Mesendoderm (in vitro differentiated cells): ENCODE measurements at regions not wholly inside any gene's neighbourhood (a gene's known extent, or its start where the extent isn't known, plus 50 kb on each side); places are given as distances from the start of the nearest gene placed in this dataset.

Experiments used
- DNase-seq: peaks from one replicate; pipeline ENCODE4 v3.0.0; 2013
- H2AK5ac ChIP-seq: 2 replicates; pipeline ENCODE4 v1.6.1; 2013; ENCODE audit warnings: low read length, inconsistent platforms
- H2BK120ac ChIP-seq: 2 replicates; pipeline ENCODE4 v1.6.1; 2013; ENCODE audit warnings: low read depth, mild to moderate bottlenecking, low read length, moderate library complexity, mixed read lengths
- H2BK15ac ChIP-seq: replicated peaks from 2 replicates; pipeline ENCODE4 v1.6.1; 2013; ENCODE audit warnings: low read depth, mild to moderate bottlenecking, moderate library complexity
- H2BK5ac ChIP-seq: 2 replicates; pipeline ENCODE4 v1.6.1; 2013; ENCODE audit warnings: low read length, inconsistent platforms
- H3K18ac ChIP-seq: 2 replicates; pipeline ENCODE4 v1.6.1; 2013; ENCODE audit warnings: mild to moderate bottlenecking, low read length, mixed read lengths
- H3K23ac ChIP-seq: one replicate; pipeline ENCODE4 v1.6.1; 2013; ENCODE audit warnings: low read length
- H3K27ac ChIP-seq: 2 replicates; pipeline ENCODE4 v1.5.1; 2013; ENCODE audit warnings: low read depth, mild to moderate bottlenecking, inconsistent platforms, low read length, moderate library complexity
- H3K27me3 ChIP-seq: 2 replicates; pipeline ENCODE4 v1.6.1; 2013; ENCODE audit warnings: low read length, control low read depth, mild to moderate bottlenecking, inconsistent platforms; ENCODE audit not compliant: insufficient read depth, poor library complexity
- H3K36me3 ChIP-seq: 2 replicates; pipeline ENCODE4 v1.6.1; 2013; ENCODE audit warnings: low read length, inconsistent platforms; ENCODE audit not compliant: control insufficient read depth, insufficient read depth
- H3K4ac ChIP-seq: one replicate; pipeline ENCODE4 v1.6.1; 2013; ENCODE audit warnings: low read depth, mild to moderate bottlenecking, low read length, moderate library complexity
- H3K4me1 ChIP-seq: 2 replicates; pipeline ENCODE4 v1.6.1; 2013; ENCODE audit warnings: low read depth, low read length, inconsistent platforms; ENCODE audit not compliant: control insufficient read depth
- H3K4me2 ChIP-seq: 2 replicates; pipeline ENCODE4 v1.6.1; 2013; ENCODE audit warnings: low read length
- H3K4me3 ChIP-seq: 2 replicates; pipeline ENCODE4 v1.5.1; 2013; ENCODE audit warnings: mild to moderate bottlenecking, low read length
- H3K56ac ChIP-seq: one replicate; pipeline ENCODE4 v1.6.1; 2013; ENCODE audit warnings: low read length
- H3K79me1 ChIP-seq: 2 replicates; pipeline ENCODE4 v1.6.1; 2013; ENCODE audit warnings: low read length, inconsistent platforms
- H3K79me2 ChIP-seq: 2 replicates; pipeline ENCODE4 v1.6.1; 2013; ENCODE audit warnings: mild to moderate bottlenecking, low read length; ENCODE audit not compliant: control insufficient read depth, insufficient read depth
- H3K9ac ChIP-seq: 2 replicates; pipeline ENCODE4 v1.6.1; 2013; ENCODE audit warnings: low read length, inconsistent platforms
- H4K5ac ChIP-seq: one replicate; pipeline ENCODE4 v1.6.1; 2013; ENCODE audit warnings: low read length
- H4K8ac ChIP-seq: one replicate; pipeline ENCODE4 v1.6.1; 2013; ENCODE audit warnings: low read depth, mild to moderate bottlenecking, control low read depth, low read length, moderate library complexity
- WGBS: extraction: QIAGEN DNeasy Blood & Tissue Kit; methylation state at CpG from one replicate; pipeline ENCODE4 v1.1.7; 2013; ENCODE audit warnings: low lambda C conversion rate, missing lambda C conversion rate; ENCODE audit not compliant: insufficient coverage; ENCODE audit errors: extremely low coverage; 5-methylcytosine and 5-hydroxymethylcytosine counted together

DNA sequence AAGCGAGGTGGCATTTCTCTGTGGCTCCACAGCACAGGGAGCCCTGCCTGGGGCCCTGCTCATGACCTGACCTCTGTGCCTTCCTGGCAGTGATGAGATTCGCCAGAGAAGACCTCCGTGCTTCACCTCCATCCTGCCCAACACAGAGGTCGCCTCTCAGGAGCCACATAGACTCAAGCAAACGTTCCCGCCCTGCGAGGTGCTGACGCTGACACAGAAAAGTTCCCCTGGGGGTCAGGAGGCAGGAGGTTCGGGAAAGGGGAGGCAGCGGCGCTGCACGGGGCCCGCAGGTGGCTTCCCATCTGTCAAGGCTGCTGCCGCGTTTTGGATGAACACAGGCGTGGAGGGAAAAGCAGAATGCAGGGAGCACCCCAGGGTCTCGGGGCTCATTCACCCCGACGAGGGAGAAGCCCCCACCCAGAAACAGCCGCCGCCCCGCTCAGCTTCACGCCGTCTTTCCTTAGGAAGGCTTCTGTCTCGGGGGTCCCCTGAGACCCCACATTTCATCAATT, 579.6 kb upstream of the SALL3 start:
- no peak overlapping the region for H3K9ac ChIP-seq
- DNase-seq, result no peak
- H2BK5ac ChIP-seq, result no peak overlapping the region
- H3K4me2 ChIP-seq, result no peak overlapping the region
- no peak overlapping the region for H3K23ac ChIP-seq
- H3K27ac ChIP-seq, result no peak overlapping the region
- H4K5ac ChIP-seq, result no peak overlapping the region
- H3K56ac ChIP-seq, result no peak overlapping the region
- no peaks in the 10 kb centered on the region for H3K4me1 ChIP-seq
- H2BK120ac ChIP-seq, result no peak overlapping the region
- H3K36me3 ChIP-seq, result no peaks in the 10 kb centered on the region
- H3K4ac ChIP-seq, result no peak overlapping the region
- no peaks in the 10 kb centered on the region for H3K79me2 ChIP-seq
- no peak overlapping the region for H3K4me3 ChIP-seq
- WGBS, result no CpG with 5 or more reads among the region's 25 CpGs
- H3K18ac ChIP-seq, result no peak overlapping the region
- no peak overlapping the region for H2AK5ac ChIP-seq
- H2BK15ac ChIP-seq, result no peak overlapping the region
- no peaks in the 10 kb centered on the region for H3K27me3 ChIP-seq
- no peak overlapping the region for H4K8ac ChIP-seq
- H3K79me1 ChIP-seq, result no peaks in the 10 kb centered on the region

DNA sequence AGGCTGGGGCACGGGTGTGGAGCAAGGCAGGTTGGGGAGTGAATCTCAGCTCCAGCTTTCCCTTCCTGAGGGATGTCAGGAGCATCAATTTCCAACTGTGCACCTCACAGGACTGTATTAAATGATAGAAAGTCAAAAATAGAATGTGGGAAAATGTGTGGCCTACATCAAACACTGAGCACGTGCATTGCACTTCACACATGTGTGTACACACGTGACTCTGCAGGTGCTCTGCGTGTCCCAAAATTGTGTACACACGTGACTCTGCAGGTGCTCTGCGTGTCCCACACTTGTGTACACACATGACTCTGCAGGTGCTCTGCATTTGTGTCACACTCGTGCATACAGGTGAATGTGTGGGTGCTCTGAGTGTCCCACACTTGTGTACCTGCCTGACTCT, 577.2 kb upstream of the SALL3 start:
- H3K79me1 ChIP-seq, result no peaks in the 10 kb centered on the region
- DNase-seq, result no peak
- no peak overlapping the region for H3K23ac ChIP-seq
- H3K4me3 ChIP-seq, result no peak overlapping the region
- WGBS, result no CpG with 5 or more reads among the region's 7 CpGs
- H3K4ac ChIP-seq, result no peak overlapping the region
- H3K36me3 ChIP-seq, result no peaks in the 10 kb centered on the region
- H3K4me2 ChIP-seq, result no peak overlapping the region
- H3K9ac ChIP-seq, result no peak overlapping the region
- H3K4me1 ChIP-seq, result no peaks in the 10 kb centered on the region
- H3K79me2 ChIP-seq, result no peaks in the 10 kb centered on the region
- H4K8ac ChIP-seq, result no peak overlapping the region
- no peaks in the 10 kb centered on the region for H3K27me3 ChIP-seq
- H3K18ac ChIP-seq, result no peak overlapping the region
- no peak overlapping the region for H2BK120ac ChIP-seq
- no peak overlapping the region for H2BK15ac ChIP-seq
- no peak overlapping the region for H3K27ac ChIP-seq
- H2AK5ac ChIP-seq, result no peak overlapping the region
- H3K56ac ChIP-seq, result no peak overlapping the region
- H4K5ac ChIP-seq, result no peak overlapping the region
- no peak overlapping the region for H2BK5ac ChIP-seq

DNA sequence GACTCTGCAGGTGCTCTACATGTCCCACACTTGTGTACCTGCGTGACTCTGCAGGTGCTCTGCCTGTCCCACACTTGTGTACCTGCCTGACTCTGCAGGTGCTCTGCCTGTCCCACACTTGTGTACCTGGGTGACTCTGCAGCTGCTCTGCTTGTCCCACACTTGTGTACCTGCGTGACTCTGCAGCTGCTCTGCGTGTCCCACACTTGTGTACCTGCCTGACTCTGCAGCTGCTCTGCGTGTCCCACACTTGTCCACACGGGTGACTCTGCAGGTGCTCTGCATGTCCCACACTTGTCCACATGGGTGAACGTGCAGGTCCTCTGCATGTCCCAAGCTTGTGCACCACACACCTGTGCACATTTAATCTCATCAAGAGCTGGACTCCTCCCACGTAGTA, 576.7 kb upstream of the SALL3 start:
- H3K27ac ChIP-seq, result no peak overlapping the region
- H3K79me1 ChIP-seq, result no peaks in the 10 kb centered on the region
- no peak overlapping the region for H2BK15ac ChIP-seq
- no peak overlapping the region for H3K18ac ChIP-seq
- H4K8ac ChIP-seq, result no peak overlapping the region
- no peaks in the 10 kb centered on the region for H3K4me1 ChIP-seq
- no peak overlapping the region for H4K5ac ChIP-seq
- DNase-seq, result no peak
- no peaks in the 10 kb centered on the region for H3K36me3 ChIP-seq
- no peak overlapping the region for H3K23ac ChIP-seq
- no peak overlapping the region for H3K56ac ChIP-seq
- no CpG with 5 or more reads among the region's 7 CpGs for WGBS
- H3K4ac ChIP-seq, result no peak overlapping the region
- no peak overlapping the region for H2AK5ac ChIP-seq
- no peak overlapping the region for H2BK120ac ChIP-seq
- no peak overlapping the region for H3K9ac ChIP-seq
- no peak overlapping the region for H3K4me2 ChIP-seq
- no peak overlapping the region for H3K4me3 ChIP-seq
- no peaks in the 10 kb centered on the region for H3K79me2 ChIP-seq
- H3K27me3 ChIP-seq, result no peaks in the 10 kb centered on the region
- no peak overlapping the region for H2BK5ac ChIP-seq

DNA sequence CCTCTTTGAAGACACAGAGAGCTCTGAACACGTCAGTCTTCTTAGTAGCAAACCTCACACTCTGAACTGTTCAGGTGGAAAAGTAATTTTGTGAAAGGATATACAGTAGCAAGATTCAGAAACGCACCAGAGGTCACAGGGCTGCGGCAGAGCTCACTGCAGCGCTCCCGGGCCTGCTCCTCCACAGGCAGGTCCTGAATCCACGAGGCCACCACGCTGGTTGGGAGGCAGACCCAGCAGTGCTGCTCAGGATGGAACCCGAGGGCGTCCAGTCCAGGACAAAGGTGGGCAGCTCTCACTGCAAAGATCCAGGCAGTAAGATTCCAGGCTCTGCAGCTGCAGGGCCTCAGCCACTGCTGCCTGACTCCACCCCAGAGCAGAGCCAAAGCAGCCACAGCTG, 576.2 kb upstream of the SALL3 start:
- Histone ChIP-seq H3K4ac (no peak overlapping the region), H3K27ac (no peak overlapping the region), H2BK5ac (no peak overlapping the region), H3K36me3 (no peaks in the 10 kb centered on the region), H3K79me2 (no peaks in the 10 kb centered on the region), H3K9ac (no peak overlapping the region), H3K4me1 (no peaks in the 10 kb centered on the region), H3K23ac (no peak overlapping the region), H3K4me2 (no peak overlapping the region), H3K27me3 (no peaks in the 10 kb centered on the region), H4K8ac (no peak overlapping the region), H2BK15ac (no peak overlapping the region), H3K18ac (no peak overlapping the region), H3K79me1 (no peaks in the 10 kb centered on the region), H4K5ac (no peak overlapping the region), H2BK120ac (no peak overlapping the region), H3K56ac (no peak overlapping the region), H3K4me3 (no peak overlapping the region), H2AK5ac (no peak overlapping the region)
- no CpG with 5 or more reads among the region's 9 CpGs for WGBS
- no peak for DNase-seq

DNA sequence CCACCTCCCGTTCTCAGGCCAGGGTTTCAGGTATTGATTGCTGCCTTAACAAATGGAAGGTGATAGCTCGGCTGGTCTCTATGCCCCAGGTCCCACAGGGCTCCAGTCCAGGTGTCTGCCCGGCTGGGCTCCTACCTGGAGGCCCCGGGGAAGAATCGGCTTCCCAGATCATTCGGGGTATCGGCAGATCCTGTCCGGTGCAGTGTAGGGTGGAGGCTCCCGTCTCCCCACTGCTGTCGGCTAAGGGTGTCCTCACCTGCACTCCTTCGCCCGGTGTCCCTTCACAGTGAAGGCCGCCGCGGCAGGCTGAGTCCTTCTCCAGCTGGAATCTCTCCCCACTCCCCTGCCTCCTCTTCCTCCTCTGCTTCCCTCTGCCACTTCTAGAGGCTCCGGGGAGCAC, 573.9 kb upstream of the SALL3 start:
- no peak overlapping the region for H4K5ac ChIP-seq
- no peak overlapping the region for H3K4me2 ChIP-seq
- no CpG with 5 or more reads among the region's 16 CpGs for WGBS
- no peak overlapping the region for H2BK5ac ChIP-seq
- H4K8ac ChIP-seq, result no peak overlapping the region
- no peak overlapping the region for H3K18ac ChIP-seq
- no peaks in the 10 kb centered on the region for H3K79me1 ChIP-seq
- H3K56ac ChIP-seq, result no peak overlapping the region
- H3K9ac ChIP-seq, result no peak overlapping the region
- no peaks in the 10 kb centered on the region for H3K36me3 ChIP-seq
- H3K27me3 ChIP-seq, result no peaks in the 10 kb centered on the region
- no peak overlapping the region for H3K4me3 ChIP-seq
- H2BK15ac ChIP-seq, result no peak overlapping the region
- H2AK5ac ChIP-seq, result no peak overlapping the region
- no peak for DNase-seq
- H3K27ac ChIP-seq, result no peak overlapping the region
- no peak overlapping the region for H3K4ac ChIP-seq
- no peak overlapping the region for H2BK120ac ChIP-seq
- H3K4me1 ChIP-seq, result no peaks in the 10 kb centered on the region
- H3K79me2 ChIP-seq, result no peaks in the 10 kb centered on the region
- no peak overlapping the region for H3K23ac ChIP-seq

DNA sequence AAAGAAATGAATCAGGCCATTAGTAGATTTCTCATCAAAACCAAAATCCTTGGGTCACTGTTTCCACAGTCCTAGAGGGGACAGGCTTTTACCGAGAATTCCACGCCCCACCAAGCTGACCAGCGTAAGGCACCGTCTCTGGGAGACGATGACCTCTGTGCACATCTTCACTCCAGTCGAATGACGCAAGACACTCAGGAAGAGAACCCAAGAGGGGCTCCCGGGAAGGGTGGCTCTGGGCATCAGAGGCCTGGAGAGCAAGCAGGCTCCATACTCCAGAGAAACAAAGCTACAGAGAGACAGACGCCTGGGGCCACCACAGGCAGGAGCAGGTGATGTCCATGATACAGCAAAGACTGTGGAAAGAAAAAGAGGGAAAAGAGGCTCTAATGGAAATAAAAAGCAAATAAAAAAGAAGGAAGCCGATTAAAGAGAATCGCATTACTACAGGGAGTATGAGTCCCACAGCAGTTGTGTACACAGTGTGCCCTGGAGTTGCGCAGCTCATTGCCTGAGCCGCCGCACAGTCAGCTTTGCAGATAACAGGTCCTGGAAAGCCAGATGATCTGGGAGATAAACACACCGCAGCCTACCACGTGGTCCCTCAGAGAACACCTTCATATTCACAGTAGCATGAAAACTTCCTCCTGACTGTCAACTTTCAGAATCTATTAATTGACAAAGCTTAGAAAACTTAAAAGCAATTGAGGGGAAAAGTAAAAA, 572.7 kb upstream of the SALL3 start:
- no peaks in the 10 kb centered on the region for H3K27me3 ChIP-seq
- no peak overlapping the region for H2BK5ac ChIP-seq
- no peak overlapping the region for H3K56ac ChIP-seq
- H4K8ac ChIP-seq, result no peak overlapping the region
- no peaks in the 10 kb centered on the region for H3K4me1 ChIP-seq
- no peak overlapping the region for H3K4me2 ChIP-seq
- WGBS, result no CpG with 5 or more reads among the region's 16 CpGs
- H2BK120ac ChIP-seq, result no peak overlapping the region
- H3K79me2 ChIP-seq, result no peaks in the 10 kb centered on the region
- H3K23ac ChIP-seq, result no peak overlapping the region
- H3K27ac ChIP-seq, result no peak overlapping the region
- H3K36me3 ChIP-seq, result no peaks in the 10 kb centered on the region
- H2BK15ac ChIP-seq, result no peak overlapping the region
- no peak overlapping the region for H3K4ac ChIP-seq
- H2AK5ac ChIP-seq, result no peak overlapping the region
- DNase-seq, result no peak
- no peak overlapping the region for H3K4me3 ChIP-seq
- no peak overlapping the region for H3K9ac ChIP-seq
- no peak overlapping the region for H4K5ac ChIP-seq
- no peaks in the 10 kb centered on the region for H3K79me1 ChIP-seq
- no peak overlapping the region for H3K18ac ChIP-seq
